C4-2B (cell line): ENCODE measurements at regions not wholly inside any gene's neighbourhood (a gene's known extent, or its start where the extent isn't known, plus 50 kb on each side); places are given as distances from the start of the nearest gene placed in this dataset.

Experiments
- H3K27ac ChIP-seq: fragments of 450-650 bp; 2 replicates; pipeline ENCODE4 v1.5.1; 2017
- CTCF ChIP-seq: fragments of 450-650 bp; conservative IDR thresholded peaks from 2 replicates; pipeline ENCODE4 v1.5.1; 2017; ENCODE audit warnings: mild to moderate bottlenecking
- ZFX ChIP-seq: fragments of 450-650 bp; IDR thresholded peaks from 2 replicates; pipeline ENCODE4 v1.6.1; 2017

GRCh38 chr3:64987726-64988125, 299.9 kb upstream of the ADAMTS9 start:
- TF ChIP-seq ZFX (no peak), CTCF (no peak)
- no peak overlapping the region for H3K27ac ChIP-seq

DNA sequence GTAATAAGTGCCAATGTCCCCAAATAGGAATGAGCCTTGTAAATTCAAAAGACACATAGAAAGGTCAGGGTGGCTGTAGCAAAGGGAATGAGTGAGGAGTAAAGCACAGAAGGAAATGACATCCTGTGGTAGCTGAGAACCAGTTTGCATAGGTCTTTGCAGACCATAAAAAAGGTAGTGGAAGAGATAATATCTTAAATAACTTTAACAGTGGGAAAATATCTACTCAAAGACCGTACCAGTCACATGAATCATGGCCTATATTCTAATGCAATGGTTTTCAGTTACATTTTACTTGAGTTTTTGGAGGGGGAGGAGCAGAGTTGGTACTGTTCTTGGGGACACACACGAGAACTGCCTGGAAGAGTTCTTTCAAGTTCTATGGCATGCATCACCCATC, 297.3 kb upstream of the ADAMTS9 start:
- TF ChIP-seq ZFX (no peak), CTCF (no peak)
- no peak overlapping the region for H3K27ac ChIP-seq

- H3K27ac ChIP-seq = no peak overlapping the region
- TF ChIP-seq ZFX (no peak), CTCF (no peak)
Observed at GRCh38 chr3:64983583-64984359, 296.0 kb upstream of the ADAMTS9 start.

DNA sequence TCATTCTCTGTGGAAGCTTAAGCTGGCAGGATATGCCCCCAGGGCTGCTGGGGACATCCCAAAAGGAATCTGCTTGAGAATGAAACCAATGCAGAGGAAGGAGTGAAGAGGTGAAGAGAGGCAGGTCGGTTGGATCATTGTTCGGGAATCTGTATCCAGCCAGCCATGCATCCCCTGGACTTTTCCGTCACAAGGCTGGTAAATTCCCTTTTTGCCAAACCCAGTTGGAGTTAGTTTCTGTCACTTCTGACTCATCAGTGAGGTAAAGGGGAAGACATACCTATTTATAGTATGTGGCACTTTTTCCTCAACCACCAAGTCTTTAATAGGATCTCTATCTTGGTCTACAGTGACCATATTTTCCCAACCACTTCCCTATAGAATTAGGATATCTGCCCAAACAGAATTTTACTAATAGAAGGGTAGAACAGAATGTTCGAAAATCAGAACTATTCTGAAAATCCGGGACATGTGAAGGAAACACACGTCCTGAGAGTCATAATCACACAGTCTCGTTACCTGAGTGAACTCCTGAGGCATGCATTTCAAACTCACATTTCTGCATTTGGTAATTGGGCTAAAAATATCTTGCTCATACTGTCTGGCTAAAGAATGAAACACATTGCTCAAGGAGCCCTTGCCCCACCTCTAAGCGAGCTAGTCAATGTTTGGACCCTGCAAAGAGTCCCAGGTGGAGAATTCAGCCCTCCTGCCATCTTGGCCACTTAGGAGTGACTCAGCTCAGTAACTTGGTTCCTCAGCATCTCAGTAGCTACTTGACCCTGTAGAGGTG, 289.7 kb upstream of the ADAMTS9 start:
- no peak overlapping the region for H3K27ac ChIP-seq
- no peak for TF ChIP-seq ZFX
- no peak for TF ChIP-seq CTCF

GRCh38 chr3:64976456-64976855, 288.7 kb upstream of the ADAMTS9 start:
- TF ChIP-seq CTCF = no peak
- no peak for TF ChIP-seq ZFX
- H3K27ac ChIP-seq = no peak overlapping the region

DNA sequence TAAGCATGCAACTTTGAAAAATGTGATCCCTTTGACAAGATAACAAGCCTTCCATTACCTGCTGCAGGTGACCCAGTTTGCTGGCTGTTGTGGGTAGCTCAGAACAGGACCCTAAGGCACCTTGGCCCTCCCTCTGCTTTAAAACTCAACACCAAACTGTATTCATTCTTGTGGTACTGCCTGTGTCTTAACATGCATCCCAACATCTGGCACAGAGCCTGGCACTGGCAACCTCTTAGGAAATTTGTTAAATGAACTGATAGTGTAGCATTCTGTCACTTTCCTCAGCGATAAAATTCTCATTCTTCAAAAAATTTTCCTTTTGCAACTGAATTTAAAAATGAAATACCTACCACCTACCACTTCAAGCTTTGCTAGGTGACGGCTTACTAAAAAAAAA, 287.3 kb upstream of the ADAMTS9 start:
- H3K27ac ChIP-seq = no peak overlapping the region
- TF ChIP-seq CTCF (no peak), ZFX (no peak)

DNA sequence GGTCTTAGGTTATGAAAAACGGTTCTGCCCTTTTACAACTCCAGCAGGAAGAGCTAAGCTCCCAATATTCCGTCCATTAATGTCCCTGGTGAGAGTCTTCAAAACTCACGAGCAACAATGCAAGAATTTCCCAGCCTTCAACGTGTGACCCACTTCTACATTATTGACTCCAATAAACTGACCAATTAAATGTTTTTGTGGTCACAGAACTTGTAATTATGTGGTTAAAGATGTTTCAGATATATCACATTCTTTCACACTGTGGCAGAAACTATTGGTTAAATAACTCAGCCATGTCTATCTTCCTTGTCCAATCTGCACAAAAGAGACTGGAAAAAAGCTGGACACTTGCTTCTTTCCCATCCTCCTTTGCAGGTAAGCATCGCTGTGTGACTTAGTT, 286.6 kb upstream of the ADAMTS9 start:
- TF ChIP-seq ZFX (no peak), CTCF (no peak)

More for the DNA sequence above, 286.6 kb upstream of the ADAMTS9 start:
- no peak overlapping the region for H3K27ac ChIP-seq
